ENCODE measurements at regions not wholly inside any gene's neighbourhood (a gene's known extent, or its start where the extent isn't known, plus 50 kb on each side); places are given as distances from the start of the nearest gene placed in this dataset.

DNA sequence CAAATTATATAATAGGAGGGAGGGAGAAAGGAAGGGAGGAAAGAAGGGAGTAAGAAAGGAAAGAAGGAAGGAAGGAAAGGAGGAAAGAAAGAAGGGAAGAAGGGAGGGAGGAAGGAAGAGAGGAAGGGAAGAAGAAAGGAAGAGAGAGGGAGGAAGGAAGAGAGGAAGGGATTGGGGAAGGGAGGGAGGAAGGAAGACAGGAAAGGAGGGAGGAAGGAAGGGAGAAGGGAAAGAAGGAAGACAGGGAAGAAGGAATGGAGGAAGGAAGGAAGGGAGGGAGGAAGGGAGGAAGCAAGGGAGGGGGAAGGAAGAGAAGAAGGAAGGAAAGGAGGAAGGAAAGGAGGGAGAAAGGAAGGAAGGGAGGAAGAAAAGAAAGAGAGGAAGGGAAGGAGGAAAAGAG, 660.5 kb downstream of the EPM2A start:
- Histone ChIP-seq H3K27ac (ENCODE audit: low read depth in 1 of 2, low read length in 2 of 2) (no peak overlapping the region), H3K36me3 (ENCODE audit: control insufficient read depth in 4 of 4, insufficient read depth in 3 of 4, low read depth in 1 of 4, low read length in 3 of 4) (no peaks in the 10 kb centered on the region), H3K4me1 (ENCODE audit: control insufficient read depth in 4 of 4, insufficient read depth in 4 of 4, low read length in 3 of 4) (peaks cover 0 to 25% (median 20%) of the 10 kb centered on the region in 4 donors), H3K27me3 (ENCODE audit: control insufficient read depth in 4 of 4, insufficient read depth in 4 of 4, low read length in 3 of 4) (no peaks in the 10 kb centered on the region), H3K4me3 (ENCODE audit: low read depth in 1 of 3, low read length in 3 of 3) (no peak overlapping the region), H3K9me3 (ENCODE audit: control insufficient read depth in 4 of 4, low read length in 3 of 4) (no peaks in the 10 kb centered on the region), H3K9ac (ENCODE audit: low read depth in 1 of 2, low read length in 2 of 2) (no peak overlapping the region)
- TF ChIP-seq, protein P1, sequence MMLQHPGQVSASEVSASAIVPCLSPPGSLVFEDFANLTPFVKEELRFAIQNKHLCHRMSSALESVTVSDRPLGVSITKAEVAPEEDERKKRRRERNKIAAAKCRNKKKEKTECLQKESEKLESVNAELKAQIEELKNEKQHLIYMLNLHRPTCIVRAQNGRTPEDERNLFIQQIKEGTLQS (IDR thresholded peaks at IDR 0.05), result no peak
- TF ChIP-seq HNF4A (conservative IDR thresholded peaks at IDR 0.05) (no peak), HNF4G (IDR thresholded peaks at IDR 0.05) (no peak), YY1 (IDR thresholded peaks at IDR 0.05) (no peak), FOXA1 (IDR thresholded peaks at IDR 0.05) (no peak), GABPA (IDR thresholded peaks at IDR 0.05 in 1 of 2, conservative IDR thresholded peaks at IDR 0.05 in 1 of 2) (no peak)
- no peak for DNase-seq (ENCODE audit: low spot score)

DNA sequence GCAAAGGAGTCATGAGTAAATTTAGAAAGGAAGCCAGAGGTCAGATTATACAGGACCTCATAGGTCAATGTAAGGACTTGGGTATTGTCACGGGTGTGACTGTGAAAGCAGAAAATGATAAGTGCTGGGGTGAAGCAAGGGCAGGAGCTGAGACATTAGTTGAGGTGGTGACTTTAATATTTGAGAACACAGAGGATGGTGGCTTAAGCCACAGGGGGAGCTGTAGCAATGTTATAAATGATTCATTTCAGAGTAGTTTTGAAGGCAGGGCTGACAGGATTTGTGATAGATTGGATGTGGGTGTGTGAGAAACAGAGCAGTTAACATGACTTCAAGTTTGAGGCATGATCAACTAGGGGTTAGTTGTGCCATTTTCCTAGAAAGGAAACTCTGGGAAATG, 659.9 kb downstream of the EPM2A start:
- Histone ChIP-seq H3K36me3 (ENCODE audit: control insufficient read depth in 4 of 4, insufficient read depth in 3 of 4, low read depth in 1 of 4, low read length in 3 of 4) (no peaks in the 10 kb centered on the region), H3K27me3 (ENCODE audit: control insufficient read depth in 4 of 4, insufficient read depth in 4 of 4, low read length in 3 of 4) (no peaks in the 10 kb centered on the region), H3K4me1 (ENCODE audit: control insufficient read depth in 4 of 4, insufficient read depth in 4 of 4, low read length in 3 of 4) (peaks cover 0 to 25% (median 20%) of the 10 kb centered on the region in 4 donors), H3K4me3 (ENCODE audit: low read depth in 1 of 3, low read length in 3 of 3) (no peak overlapping the region), H3K9me3 (ENCODE audit: control insufficient read depth in 4 of 4, low read length in 3 of 4) (no peaks in the 10 kb centered on the region), H3K9ac (ENCODE audit: low read depth in 1 of 2, low read length in 2 of 2) (no peak overlapping the region), H3K27ac (ENCODE audit: low read depth in 1 of 2, low read length in 2 of 2) (no peak overlapping the region)
- 67% methylated on average over 1 of the region's 1 CpG for WGBS
- TF ChIP-seq, protein P2, sequence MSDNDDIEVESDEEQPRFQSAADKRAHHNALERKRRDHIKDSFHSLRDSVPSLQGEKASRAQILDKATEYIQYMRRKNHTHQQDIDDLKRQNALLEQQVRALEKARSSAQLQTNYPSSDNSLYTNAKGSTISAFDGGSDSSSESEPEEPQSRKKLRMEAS (IDR thresholded peaks at IDR 0.05), result no peak
- TF ChIP-seq NR2F2 (IDR thresholded peaks at IDR 0.05), result no peak
- TF ChIP-seq, protein P3, sequence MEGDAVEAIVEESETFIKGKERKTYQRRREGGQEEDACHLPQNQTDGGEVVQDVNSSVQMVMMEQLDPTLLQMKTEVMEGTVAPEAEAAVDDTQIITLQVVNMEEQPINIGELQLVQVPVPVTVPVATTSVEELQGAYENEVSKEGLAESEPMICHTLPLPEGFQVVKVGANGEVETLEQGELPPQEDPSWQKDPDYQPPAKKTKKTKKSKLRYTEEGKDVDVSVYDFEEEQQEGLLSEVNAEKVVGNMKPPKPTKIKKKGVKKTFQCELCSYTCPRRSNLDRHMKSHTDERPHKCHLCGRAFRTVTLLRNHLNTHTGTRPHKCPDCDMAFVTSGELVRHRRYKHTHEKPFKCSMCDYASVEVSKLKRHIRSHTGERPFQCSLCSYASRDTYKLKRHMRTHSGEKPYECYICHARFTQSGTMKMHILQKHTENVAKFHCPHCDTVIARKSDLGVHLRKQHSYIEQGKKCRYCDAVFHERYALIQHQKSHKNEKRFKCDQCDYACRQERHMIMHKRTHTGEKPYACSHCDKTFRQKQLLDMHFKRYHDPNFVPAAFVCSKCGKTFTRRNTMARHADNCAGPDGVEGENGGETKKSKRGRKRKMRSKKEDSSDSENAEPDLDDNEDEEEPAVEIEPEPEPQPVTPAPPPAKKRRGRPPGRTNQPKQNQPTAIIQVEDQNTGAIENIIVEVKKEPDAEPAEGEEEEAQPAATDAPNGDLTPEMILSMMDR (IDR thresholded peaks at IDR 0.05; ENCODE audit: low read depth, low read length, missing input control), result no peak
- no peak for DNase-seq (ENCODE audit: low spot score)

DNA sequence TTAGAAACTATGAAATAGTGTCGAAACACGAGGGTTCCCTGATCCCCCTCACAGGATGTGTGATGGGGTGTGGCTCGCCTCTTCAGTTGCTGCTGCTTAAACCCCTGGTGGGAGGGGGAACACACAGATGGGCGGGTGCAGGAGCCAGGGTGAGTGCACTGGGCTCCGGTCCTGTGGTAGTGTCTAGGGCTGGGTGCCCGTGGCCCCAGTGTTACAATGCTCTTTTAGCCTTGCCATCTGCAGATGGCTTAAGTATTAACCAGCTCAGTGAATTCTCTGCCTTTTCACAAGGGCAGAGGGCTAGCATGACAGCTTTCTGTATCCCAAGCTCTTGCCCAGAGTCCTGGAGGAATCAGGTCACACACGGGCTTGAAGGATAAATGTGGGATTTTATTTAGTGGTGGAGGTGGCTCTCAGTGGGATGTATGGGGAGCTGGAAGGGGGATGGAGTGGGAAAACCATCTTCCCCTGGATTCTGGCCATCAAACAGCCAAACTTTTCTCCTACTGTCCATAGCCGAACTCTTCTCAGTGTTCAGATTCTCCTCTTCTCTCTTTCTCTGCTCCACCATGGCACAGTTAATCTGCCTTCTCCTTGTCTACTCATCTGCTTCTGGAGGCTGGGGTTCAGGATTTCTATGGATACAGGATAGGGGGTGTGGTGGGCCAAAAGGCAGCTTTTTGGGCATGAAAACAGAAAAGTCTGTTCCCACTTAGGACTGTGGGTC, 659.0 kb downstream of the EPM2A start:
- peak overlapping the region; percentile 6 to 51 for H3K27ac ChIP-seq (ENCODE audit: low read depth in 1 of 2, low read length in 2 of 2)
- whole genome bisulfite sequencing, result 59% methylated on average over 8 of the region's 8 CpGs
- no peaks in the 10 kb centered on the region for H3K9me3 ChIP-seq (ENCODE audit: control insufficient read depth in 4 of 4, low read length in 3 of 4)
- no peak for DNase-seq (ENCODE audit: low spot score)
- H3K4me1 ChIP-seq (ENCODE audit: control insufficient read depth in 4 of 4, insufficient read depth in 4 of 4, low read length in 3 of 4), result peaks cover 0 to 25% (median 20%) of the 10 kb centered on the region in 4 donors
- H3K4me3 ChIP-seq (ENCODE audit: low read depth in 1 of 3, low read length in 3 of 3), result peak overlapping the region in 1 of 3 donors; percentile 27
- no peaks in the 10 kb centered on the region for H3K27me3 ChIP-seq (ENCODE audit: control insufficient read depth in 4 of 4, insufficient read depth in 4 of 4, low read length in 3 of 4)
- H3K36me3 ChIP-seq (ENCODE audit: control insufficient read depth in 4 of 4, insufficient read depth in 3 of 4, low read depth in 1 of 4, low read length in 3 of 4), result no peaks in the 10 kb centered on the region
- no peak overlapping the region for H3K9ac ChIP-seq (ENCODE audit: low read depth in 1 of 2, low read length in 2 of 2)
- TF ChIP-seq JUND (IDR thresholded peaks at IDR 0.05) (no peak), FOXA2 (IDR thresholded peaks at IDR 0.05) (no peak), NR2F2 (IDR thresholded peaks at IDR 0.05) (no peak), TAF1 (conservative IDR thresholded peaks at IDR 0.05) (peak; percentile 23), RAD21 (IDR thresholded peaks at IDR 0.05) (peak in 1 of 2 donors; percentile 60), RXRA (IDR thresholded peaks at IDR 0.05) (peak; percentile 11 to 49), EGR1 (IDR thresholded peaks at IDR 0.05; ENCODE audit: low read depth in 2 of 2) (no peak), FOXA1 (IDR thresholded peaks at IDR 0.05) (no peak), GABPA (IDR thresholded peaks at IDR 0.05 in 1 of 2, conservative IDR thresholded peaks at IDR 0.05 in 1 of 2) (no peak), SP1 (IDR thresholded peaks at IDR 0.05) (peak; percentile 72), HNF4G (IDR thresholded peaks at IDR 0.05) (no peak)
- TF ChIP-seq, protein P3 (IDR thresholded peaks at IDR 0.05; ENCODE audit: low read depth, low read length, missing input control), result no peak
- TF ChIP-seq, protein P4, sequence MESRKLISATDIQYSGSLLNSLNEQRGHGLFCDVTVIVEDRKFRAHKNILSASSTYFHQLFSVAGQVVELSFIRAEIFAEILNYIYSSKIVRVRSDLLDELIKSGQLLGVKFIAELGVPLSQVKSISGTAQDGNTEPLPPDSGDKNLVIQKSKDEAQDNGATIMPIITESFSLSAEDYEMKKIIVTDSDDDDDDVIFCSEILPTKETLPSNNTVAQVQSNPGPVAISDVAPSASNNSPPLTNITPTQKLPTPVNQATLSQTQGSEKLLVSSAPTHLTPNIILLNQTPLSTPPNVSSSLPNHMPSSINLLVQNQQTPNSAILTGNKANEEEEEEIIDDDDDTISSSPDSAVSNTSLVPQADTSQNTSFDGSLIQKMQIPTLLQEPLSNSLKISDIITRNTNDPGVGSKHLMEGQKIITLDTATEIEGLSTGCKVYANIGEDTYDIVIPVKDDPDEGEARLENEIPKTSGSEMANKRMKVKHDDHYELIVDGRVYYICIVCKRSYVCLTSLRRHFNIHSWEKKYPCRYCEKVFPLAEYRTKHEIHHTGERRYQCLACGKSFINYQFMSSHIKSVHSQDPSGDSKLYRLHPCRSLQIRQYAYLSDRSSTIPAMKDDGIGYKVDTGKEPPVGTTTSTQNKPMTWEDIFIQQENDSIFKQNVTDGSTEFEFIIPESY (IDR thresholded peaks at IDR 0.05), result no peak
- TF ChIP-seq, protein P1 (IDR thresholded peaks at IDR 0.05), result no peak

Data from liver (tissue), 8 donors.